Ascending aorta (tissue), 2 donors: ENCODE measurements at regions not wholly inside any gene's neighbourhood (a gene's known extent, or its start where the extent isn't known, plus 50 kb on each side); places are given as distances from the start of the nearest gene placed in this dataset.

ENCODE experiments used
- DNase-seq, 2 donors: peaks; one replicate each; pipeline ENCODE4 v3.0.0-alpha.2; 2019; ENCODE audit warnings: low spot score in 2 of 2
- H3K27ac ChIP-seq, 2 donors: fragments of 200-600 bp; sonication (generic); one replicate each; pipeline ENCODE4 v1.5.1; 2016 to 2017; ENCODE audit warnings: mild to moderate bottlenecking in 1 of 2
- H3K27me3 ChIP-seq: fragments of 200-600 bp; sonication (generic); one replicate; pipeline ENCODE4 v1.5.1; 2017
- H3K36me3 ChIP-seq, 2 donors: fragments of 200-600 bp; sonication (generic); one replicate each; pipeline ENCODE4 v1.5.1; 2016
- H3K4me1 ChIP-seq, 2 donors: fragments of 200-600 bp; sonication (generic); one replicate each; pipeline ENCODE4 v1.5.1; 2016 to 2017; ENCODE audit warnings: mild to moderate bottlenecking in 1 of 2
- H3K4me3 ChIP-seq, 2 donors: fragments of 200-600 bp; sonication (generic); one replicate each; pipeline ENCODE4 v1.5.1; 2016 to 2017; ENCODE audit warnings: mild to moderate bottlenecking in 1 of 2
- H3K9me3 ChIP-seq, 2 donors: fragments of 200-600 bp; sonication (generic); one replicate each; pipeline ENCODE4 v1.5.1; 2016
- intact Hi-C: fragments of 100-400 bp; cut with DNase I; formaldehyde crosslinking; loops from one replicate; pipeline ENCODE4 v1.15.1; 2023
- TF ChIP-seq, protein P1 (sequence below), 3 experiments: fragments of 200-600 bp in 2 of 3; fragments of 450-650 bp in 1 of 3; sonication (generic) in 2 of 3; IDR thresholded peaks; one replicate each; pipeline ENCODE4 v1.5.1; 2016 to 2019; ENCODE audit warnings: antibody characterized with exemption in 3 of 3, mild to moderate bottlenecking in 1 of 3, moderate library complexity in 1 of 3

GRCh38 chr11:133714471-133715375 is 130.6 kb downstream of the SPATA19 start:
- intact Hi-C loops: no loop called here
- no peak overlapping the region for H3K27ac ChIP-seq
- TF ChIP-seq, protein P1, sequence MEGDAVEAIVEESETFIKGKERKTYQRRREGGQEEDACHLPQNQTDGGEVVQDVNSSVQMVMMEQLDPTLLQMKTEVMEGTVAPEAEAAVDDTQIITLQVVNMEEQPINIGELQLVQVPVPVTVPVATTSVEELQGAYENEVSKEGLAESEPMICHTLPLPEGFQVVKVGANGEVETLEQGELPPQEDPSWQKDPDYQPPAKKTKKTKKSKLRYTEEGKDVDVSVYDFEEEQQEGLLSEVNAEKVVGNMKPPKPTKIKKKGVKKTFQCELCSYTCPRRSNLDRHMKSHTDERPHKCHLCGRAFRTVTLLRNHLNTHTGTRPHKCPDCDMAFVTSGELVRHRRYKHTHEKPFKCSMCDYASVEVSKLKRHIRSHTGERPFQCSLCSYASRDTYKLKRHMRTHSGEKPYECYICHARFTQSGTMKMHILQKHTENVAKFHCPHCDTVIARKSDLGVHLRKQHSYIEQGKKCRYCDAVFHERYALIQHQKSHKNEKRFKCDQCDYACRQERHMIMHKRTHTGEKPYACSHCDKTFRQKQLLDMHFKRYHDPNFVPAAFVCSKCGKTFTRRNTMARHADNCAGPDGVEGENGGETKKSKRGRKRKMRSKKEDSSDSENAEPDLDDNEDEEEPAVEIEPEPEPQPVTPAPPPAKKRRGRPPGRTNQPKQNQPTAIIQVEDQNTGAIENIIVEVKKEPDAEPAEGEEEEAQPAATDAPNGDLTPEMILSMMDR (IDR thresholded peaks at IDR 0.05): no peak
- H3K4me3 ChIP-seq: no peak overlapping the region
- no peak for DNase-seq
- no peaks in the 10 kb centered on the region for H3K9me3 ChIP-seq
- no peaks in the 10 kb centered on the region for H3K4me1 ChIP-seq
- no peaks in the 10 kb centered on the region for H3K27me3 ChIP-seq
- H3K36me3 ChIP-seq: no peaks in the 10 kb centered on the region

DNA sequence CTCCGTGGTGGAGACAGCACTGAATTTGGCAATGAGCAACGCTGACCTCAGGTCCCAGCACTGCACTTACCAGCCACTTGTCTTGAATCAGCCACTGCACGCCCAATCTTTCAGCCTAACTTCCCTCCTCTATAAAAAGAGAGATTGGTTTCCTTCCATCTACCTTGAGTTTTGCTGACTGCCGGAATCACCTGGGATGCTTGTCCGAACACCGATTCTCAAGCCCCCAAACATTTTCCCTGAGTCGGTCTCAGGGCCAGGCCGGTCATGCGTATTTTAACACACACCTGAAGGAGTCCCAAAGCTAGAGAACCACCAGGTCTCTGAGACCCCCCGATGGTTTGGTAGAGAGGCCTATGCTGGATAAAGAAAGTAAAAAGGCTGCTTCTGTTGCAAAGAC is 131.5 kb downstream of the SPATA19 start:
- DNase-seq: no peak
- Histone ChIP-seq H3K9me3 (no peaks in the 10 kb centered on the region), H3K27me3 (no peaks in the 10 kb centered on the region), H3K4me3 (no peak overlapping the region), H3K36me3 (no peaks in the 10 kb centered on the region), H3K4me1 (no peaks in the 10 kb centered on the region), H3K27ac (no peak overlapping the region)
- TF ChIP-seq, protein P1 (IDR thresholded peaks at IDR 0.05): no peak
- intact Hi-C loops: no loop called here

DNA sequence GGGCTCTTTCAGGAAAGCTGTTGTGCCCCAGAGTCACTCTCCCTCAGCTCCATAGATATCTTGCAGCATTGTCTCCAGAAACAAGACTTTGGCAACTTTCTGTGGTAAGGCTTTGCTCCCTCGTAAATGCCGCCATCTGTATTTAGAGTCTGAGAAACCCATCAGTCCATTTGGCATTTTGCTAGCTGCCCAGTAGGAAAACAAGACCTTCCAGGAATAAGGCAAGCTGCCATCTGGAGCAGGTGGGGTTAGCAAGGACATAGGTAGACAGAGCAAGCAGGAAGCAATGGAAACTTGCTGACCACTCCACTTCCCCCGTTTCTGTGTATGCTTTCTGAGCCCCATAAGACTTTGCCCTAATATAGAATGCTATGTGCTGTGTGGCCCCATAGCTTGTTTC is 131.9 kb downstream of the SPATA19 start:
- Histone ChIP-seq H3K9me3 (no peaks in the 10 kb centered on the region), H3K27me3 (no peaks in the 10 kb centered on the region), H3K4me3 (no peak overlapping the region), H3K27ac (no peak overlapping the region), H3K4me1 (no peaks in the 10 kb centered on the region), H3K36me3 (no peaks in the 10 kb centered on the region)
- TF ChIP-seq, protein P1 (IDR thresholded peaks at IDR 0.05): no peak
- intact Hi-C loops: no loop called here
- no peak for DNase-seq

GRCh38 chr11:133712051-133712560 is 133.2 kb downstream of the SPATA19 start:
- Histone ChIP-seq H3K4me3 (no peak overlapping the region), H3K27ac (no peak overlapping the region), H3K27me3 (no peaks in the 10 kb centered on the region), H3K4me1 (no peaks in the 10 kb centered on the region), H3K36me3 (no peaks in the 10 kb centered on the region), H3K9me3 (no peaks in the 10 kb centered on the region)
- intact Hi-C loops: no loop called here
- DNase-seq: no peak
- TF ChIP-seq, protein P1 (IDR thresholded peaks at IDR 0.05): no peak

DNA sequence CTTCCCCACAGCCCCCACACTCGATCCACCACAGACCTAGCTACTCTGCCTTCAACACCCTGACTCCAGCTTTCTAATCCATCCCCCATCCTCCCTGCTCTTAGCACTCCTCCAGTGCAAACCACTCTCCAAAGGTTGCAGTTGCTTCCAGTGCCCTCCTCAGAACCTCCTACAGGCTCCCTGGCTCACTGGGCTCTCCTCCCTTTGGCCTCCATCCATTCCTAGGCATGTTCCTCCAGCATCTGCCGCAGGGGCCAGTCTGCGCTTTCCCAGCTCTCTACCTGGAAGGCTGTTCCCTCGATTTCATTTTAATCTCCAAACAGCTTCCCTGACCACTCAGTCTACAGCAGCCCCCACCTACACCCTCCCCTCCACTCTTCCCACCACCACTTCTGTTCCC is 133.8 kb downstream of the SPATA19 start:
- no peak for DNase-seq
- Histone ChIP-seq H3K36me3 (no peaks in the 10 kb centered on the region), H3K4me3 (no peak overlapping the region), H3K4me1 (no peaks in the 10 kb centered on the region), H3K27me3 (no peaks in the 10 kb centered on the region), H3K9me3 (no peaks in the 10 kb centered on the region), H3K27ac (no peak overlapping the region)
- intact Hi-C loops: no loop called here
- TF ChIP-seq, protein P1 (IDR thresholded peaks at IDR 0.05): no peak
